Heart left ventricle (tissue), 13 donors: ENCODE measurements at regions not wholly inside any gene's neighbourhood (a gene's known extent, or its start where the extent isn't known, plus 50 kb on each side); places are given as distances from the start of the nearest gene placed in this dataset.

Source experiments
- CTCF ChIP-seq, 12 donors: fragments of 200-600 bp; sonication (generic) in 4 of 12; IDR thresholded peaks; one replicate each; pipeline versions ENCODE4 v1.5.0 to v1.8.0; 2018 to 2022; ENCODE audit warnings: antibody characterized with exemption in 12 of 12, mild to moderate bottlenecking in 5 of 12
- POLR2A ChIP-seq, 2 donors: fragments of 450-650 bp; IDR thresholded peaks; one replicate each; pipeline ENCODE4 v1.6.1; 2017; ENCODE audit warnings: antibody characterized with exemption in 2 of 2, mild to moderate bottlenecking in 2 of 2, moderate library complexity in 2 of 2
- donor health status: ischemic (EF 13 %, LVEDD 7.1; RV severe dilation, severe dysfunction).
- donor health status: DM: no; HTN: yes; CAD: no.
- donor health status: DM: no; HTN: no; CAD: no.
- donor health status: ischemic (EF 25% LVEDD 6.9; RV normal size, moderate dysfunction).
- donor health status: ischemic (EF 25% LVEDD 5.7; RV mildly dilated, moderate dysfunction).
- donor health status: ischemic (EF 35%, LVEDD 5.7; RV mildly dilated, moderate dysfunction).
- donor health status: nonischemic (EF 11% LVEDD 7.7; RV severe dilation, severe dysfunction).
- donor health status: DM: yes; HTN: yes; CAD: no.
- donor health status: PGD.
- donor health status: ischemic (EF 29% LVEDD 5.4; RV normal size, mild dysfunction).
- donor health status: nonischemic (EF 23%, LVEDD 6.1; RV moderate dilation, normal function).

DNA sequence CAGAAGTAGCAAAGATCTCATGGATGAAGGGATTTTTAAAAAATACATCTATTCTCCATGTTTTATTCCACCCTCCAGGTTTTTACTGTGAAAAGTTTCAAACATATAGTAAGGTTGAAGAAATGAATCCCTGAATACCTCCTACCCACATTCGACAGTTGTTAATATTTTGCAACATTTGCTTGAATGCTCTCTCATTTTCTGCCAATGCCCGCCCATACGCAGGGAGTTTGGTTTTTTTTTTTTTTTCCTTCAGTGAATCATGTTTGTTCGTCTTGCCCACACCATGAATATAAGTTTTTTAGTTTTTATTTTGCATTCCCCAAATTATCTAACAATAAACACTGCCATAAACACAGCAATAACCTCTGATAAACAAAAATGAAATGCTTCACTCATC, 82.9 kb downstream of the MAP1LC3B2 start:
- TF ChIP-seq CTCF (IDR thresholded peaks at IDR 0.05): no peak
- TF ChIP-seq POLR2A (IDR thresholded peaks at IDR 0.05): no peak
